A673 (cell line): ENCODE measurements at regions not wholly inside any gene's neighbourhood (a gene's known extent, or its start where the extent isn't known, plus 50 kb on each side); places are given as distances from the start of the nearest gene placed in this dataset.
"Not testable (repeated sequence)": the region's sequence is repeated elsewhere in the genome, so short reads cannot be mapped to it uniquely, and the experiment has no call there.

Source experiments
- BruUV-seq: library from RNA; stranded (reverse); fragments of 400-500 nt; replicated peaks from 2 replicates; lab custom pipeline; 2021; lab: Mats Ljungman, UMichigan
- CTCF ChIA-PET: fragments of 300-600 bp; sonication (Branson Sonifier 250); formaldehyde crosslinking; loops from one replicate; lab custom pipeline; 2022; ENCODE audit warnings: antibody characterized with exemption; lab: Charles Lee
- POLR2A ChIA-PET: fragments of 300-600 bp; sonication (Branson Sonifier 250); formaldehyde crosslinking; loops from one replicate; lab custom pipeline; 2022; ENCODE audit warnings: antibody characterized with exemption; ENCODE audit not compliant: low non-redundant PET; lab: Charles Lee
- DNase-seq: peaks from one replicate; pipeline ENCODE4 v3.0.0-alpha.2; 2015; ENCODE audit warnings: low spot score
- H3K27ac ChIP-seq: fragments of 200-600 bp; sonication (generic); 2 replicates; pipeline ENCODE4 v1.5.1; 2016; ENCODE audit warnings: mixed run types, low read depth, mild to moderate bottlenecking, mixed read lengths, antibody characterized with exemption, low read length; ENCODE audit not compliant: poor library complexity, severe bottlenecking
- H3K27me3 ChIP-seq: fragments of 200-600 bp; sonication (generic); replicated peaks from 2 replicates; pipeline ENCODE4 v1.6.1; 2017; ENCODE audit warnings: mixed run types, low read depth, mild to moderate bottlenecking, mixed read lengths, antibody characterized with exemption, low read length; ENCODE audit not compliant: insufficient read depth, poor library complexity
- H3K36me3 ChIP-seq: fragments of 200-600 bp; sonication (generic); 2 replicates; pipeline ENCODE4 v1.6.1; 2016; ENCODE audit warnings: mixed run types, mild to moderate bottlenecking, mixed read lengths, antibody characterized with exemption, low read length; ENCODE audit not compliant: insufficient read depth, poor library complexity, severe bottlenecking
- H3K4me1 ChIP-seq: fragments of 200-600 bp; sonication (generic); 2 replicates; pipeline ENCODE4 v1.6.1; 2017; ENCODE audit warnings: mixed run types, mild to moderate bottlenecking, mixed read lengths, antibody characterized with exemption, low read length; ENCODE audit not compliant: insufficient read depth, poor library complexity, severe bottlenecking
- H3K4me3 ChIP-seq: fragments of 200-600 bp; sonication (generic); 2 replicates; pipeline ENCODE4 v1.5.1; 2016; ENCODE audit warnings: low read depth, mixed run types, mild to moderate bottlenecking, mixed read lengths, low read length; ENCODE audit not compliant: poor library complexity, severe bottlenecking
- H3K9me3 ChIP-seq: fragments of 200-600 bp; sonication (generic); 2 replicates; pipeline ENCODE4 v1.6.1; 2016; ENCODE audit warnings: mixed run types, low read depth, mild to moderate bottlenecking, mixed read lengths, antibody characterized with exemption, low read length; ENCODE audit not compliant: poor library complexity, severe bottlenecking
- intact Hi-C: fragments of 100-400 bp; cut with micrococcal nuclease; formaldehyde crosslinking; loops from one replicate; pipeline ENCODE4 v1.10.0; 2022; ENCODE audit not compliant: unreplicated experiment

GRCh38 chr16:18119092-18119491 lies 217.4 kb downstream of the NPIPA8 start:
- H3K9me3 ChIP-seq, POLR2A ChIA-PET, CTCF ChIA-PET, H3K4me3 ChIP-seq, H3K36me3 ChIP-seq, intact Hi-C loops, H3K27ac ChIP-seq, BruUV-seq, H3K27me3 ChIP-seq, DNase-seq, H3K4me1 ChIP-seq: not testable (repeated sequence)

GRCh38 chr16:18118684-18119083 lies 217.9 kb downstream of the NPIPA8 start:
- H3K36me3 ChIP-seq, H3K4me1 ChIP-seq, POLR2A ChIA-PET, H3K4me3 ChIP-seq, H3K27ac ChIP-seq, H3K9me3 ChIP-seq, DNase-seq, BruUV-seq, CTCF ChIA-PET, intact Hi-C loops, H3K27me3 ChIP-seq: not testable (repeated sequence)

GRCh38 chr16:18118071-18118470 lies 218.5 kb downstream of the NPIPA8 start:
- H3K9me3 ChIP-seq, CTCF ChIA-PET, H3K27ac ChIP-seq, H3K36me3 ChIP-seq, BruUV-seq, H3K4me3 ChIP-seq, POLR2A ChIA-PET, H3K4me1 ChIP-seq, H3K27me3 ChIP-seq, intact Hi-C loops: not testable (repeated sequence)
- DNase-seq = peak; percentile 47

- intact Hi-C loops, BruUV-seq, POLR2A ChIA-PET: not testable (repeated sequence)
Measured at GRCh38 chr16:18104412-18104811, 232.1 kb downstream of the NPIPA8 start.

GRCh38 chr16:18101077-18101476 lies 235.5 kb downstream of the NPIPA8 start:
- intact Hi-C loops, H3K4me3 ChIP-seq: not testable (repeated sequence)

More at GRCh38 chr16:18104412-18104811, 232.1 kb downstream of the NPIPA8 start:
- H3K4me1 ChIP-seq, DNase-seq, H3K36me3 ChIP-seq, CTCF ChIA-PET, H3K27ac ChIP-seq, H3K9me3 ChIP-seq, H3K4me3 ChIP-seq, H3K27me3 ChIP-seq: not testable (repeated sequence)

GRCh38 chr16:18092605-18093004 lies 243.9 kb downstream of the NPIPA8 start:
- POLR2A ChIA-PET = not testable (repeated sequence)

More at GRCh38 chr16:18101077-18101476, 235.5 kb downstream of the NPIPA8 start:
- H3K4me1 ChIP-seq, CTCF ChIA-PET, H3K27ac ChIP-seq, DNase-seq, H3K9me3 ChIP-seq, H3K27me3 ChIP-seq, POLR2A ChIA-PET, H3K36me3 ChIP-seq, BruUV-seq: not testable (repeated sequence)

GRCh38 chr16:18080658-18081363 lies 255.7 kb downstream of the NPIPA8 start:
- CTCF ChIA-PET, H3K4me1 ChIP-seq, intact Hi-C loops, DNase-seq, H3K27me3 ChIP-seq, H3K4me3 ChIP-seq, H3K36me3 ChIP-seq, H3K9me3 ChIP-seq, BruUV-seq, H3K27ac ChIP-seq, POLR2A ChIA-PET: not testable (repeated sequence)

More at GRCh38 chr16:18092605-18093004, 243.9 kb downstream of the NPIPA8 start:
- DNase-seq, H3K27ac ChIP-seq, H3K27me3 ChIP-seq, H3K4me3 ChIP-seq, H3K9me3 ChIP-seq, CTCF ChIA-PET, H3K4me1 ChIP-seq, BruUV-seq, intact Hi-C loops, H3K36me3 ChIP-seq: not testable (repeated sequence)
